Neuronal stem cell (in vitro differentiated cells): ENCODE measurements at regions not wholly inside any gene's neighbourhood (a gene's known extent, or its start where the extent isn't known, plus 50 kb on each side); places are given as distances from the start of the nearest gene placed in this dataset.

Experiments used
- DNase-seq: peaks from one replicate; pipeline ENCODE4 v3.0.0-alpha.2; 2013; ENCODE audit warnings: low spot score
- H2AFZ ChIP-seq: one replicate; pipeline ENCODE4 v1.6.1; 2013; ENCODE audit warnings: mild to moderate bottlenecking, low read length, inconsistent platforms
- H2AK5ac ChIP-seq: 2 replicates; pipeline ENCODE4 v1.6.1; 2013; ENCODE audit warnings: low read depth, mild to moderate bottlenecking, inconsistent platforms, low read length, moderate library complexity, mixed read lengths
- H2BK120ac ChIP-seq: 2 replicates; pipeline ENCODE4 v1.6.1; 2013; ENCODE audit warnings: low read depth, mild to moderate bottlenecking, inconsistent platforms, low read length, moderate library complexity, mixed read lengths
- H2BK12ac ChIP-seq: one replicate; pipeline ENCODE4 v1.6.1; 2013; ENCODE audit warnings: low read length, inconsistent platforms
- H2BK15ac ChIP-seq: 2 replicates; pipeline ENCODE4 v1.6.1; 2013; ENCODE audit warnings: mild to moderate bottlenecking, low read length, inconsistent platforms, mixed read lengths
- H2BK5ac ChIP-seq: one replicate; pipeline ENCODE4 v1.6.1; 2013; ENCODE audit warnings: inconsistent platforms, mild to moderate bottlenecking, low read length, moderate library complexity
- H3K14ac ChIP-seq: one replicate; pipeline ENCODE4 v1.6.1; 2013; ENCODE audit warnings: low read length, inconsistent platforms
- H3K18ac ChIP-seq: 2 replicates; pipeline ENCODE4 v1.6.1; 2013; ENCODE audit warnings: low read length, inconsistent platforms
- H3K23ac ChIP-seq: 2 replicates; pipeline ENCODE4 v1.6.1; 2013; ENCODE audit warnings: low read depth, mild to moderate bottlenecking, mixed read lengths, low read length, inconsistent platforms; ENCODE audit not compliant: poor library complexity
- H3K27ac ChIP-seq: replicated peaks from 3 replicates; pipeline ENCODE4 v1.5.1; 2013; ENCODE audit warnings: low read length, inconsistent platforms
- H3K27me3 ChIP-seq, 3 experiments: 2 replicates each; pipeline ENCODE4 v1.6.1; 2013; ENCODE audit warnings: low read length in 3 of 3, mild to moderate bottlenecking in 2 of 3, inconsistent platforms in 1 of 3, low read depth in 1 of 3, mixed read lengths in 1 of 3, moderate library complexity in 1 of 3; ENCODE audit not compliant: control insufficient read depth in 3 of 3, insufficient read depth in 3 of 3
- H3K36me3 ChIP-seq, 2 donors: replicated peaks in 1 of 2; 2 replicates each; pipeline ENCODE4 v1.6.1; 2013; ENCODE audit warnings: low read length in 2 of 2; ENCODE audit not compliant: control insufficient read depth in 2 of 2, insufficient read depth in 2 of 2
- H3K4ac ChIP-seq: 2 replicates; pipeline ENCODE4 v1.6.1; 2013; ENCODE audit warnings: inconsistent platforms, mild to moderate bottlenecking, low read length, moderate library complexity
- H3K4me1 ChIP-seq, 2 donors: 1 replicate in 1 of 2; 2 replicates in 1 of 2; pipeline ENCODE4 v1.6.1; 2013; ENCODE audit warnings: low read length in 2 of 2, low read depth in 1 of 2; ENCODE audit not compliant: control insufficient read depth in 2 of 2, insufficient read depth in 1 of 2
- H3K4me2 ChIP-seq: one replicate; pipeline ENCODE4 v1.6.1; 2013; ENCODE audit warnings: mild to moderate bottlenecking, low read length, inconsistent platforms; ENCODE audit not compliant: insufficient read depth, poor library complexity, severe bottlenecking
- H3K4me3 ChIP-seq, 2 donors: 2 replicates each; pipeline ENCODE4 v1.5.1; 2013; ENCODE audit warnings: low read length in 2 of 2, mild to moderate bottlenecking in 2 of 2, inconsistent platforms in 1 of 2, moderate library complexity in 1 of 2
- H3K79me1 ChIP-seq: one replicate; pipeline ENCODE4 v1.6.1; 2013; ENCODE audit warnings: low read depth, mild to moderate bottlenecking, inconsistent platforms, low read length, moderate library complexity
- H3K9ac ChIP-seq: one replicate; pipeline ENCODE4 v1.6.1; 2013; ENCODE audit warnings: mild to moderate bottlenecking, low read depth, low read length, inconsistent platforms; ENCODE audit not compliant: poor library complexity
- H3K9me3 ChIP-seq, 2 donors: replicated peaks in 1 of 2; 2 replicates each; pipeline versions ENCODE3 to v1.6.1; 2013; ENCODE audit warnings: low read length in 2 of 2, mild to moderate bottlenecking in 2 of 2, inconsistent platforms in 1 of 2, low read depth in 1 of 2, mixed read lengths in 1 of 2, moderate library complexity in 1 of 2; ENCODE audit not compliant: control insufficient read depth in 2 of 2, insufficient read depth in 1 of 2
- H4K8ac ChIP-seq: one replicate; pipeline ENCODE4 v1.6.1; 2013; ENCODE audit warnings: low read depth, mild to moderate bottlenecking, inconsistent platforms, low read length, moderate library complexity
- H4K91ac ChIP-seq: one replicate; pipeline ENCODE4 v1.6.1; 2013; ENCODE audit warnings: low read length, low read depth, mild to moderate bottlenecking, inconsistent platforms; ENCODE audit not compliant: poor library complexity
- WGBS, 2 donors: extraction: QIAGEN DNeasy Blood & Tissue Kit; methylation state at CpG; one replicate each; pipeline ENCODE4 v1.1.7; 2013; ENCODE audit warnings: missing lambda C conversion rate in 2 of 2, mixed read lengths in 1 of 2; ENCODE audit not compliant: insufficient read length in 2 of 2, insufficient replicate concordance in 1 of 2; ENCODE audit errors: extremely low coverage in 2 of 2; 5-methylcytosine and 5-hydroxymethylcytosine counted together

GRCh38 chr6:48553467-48554189 is 442.6 kb upstream of the PTCHD4 start:
- Histone ChIP-seq H3K4me2 (no peak overlapping the region), H3K36me3 (no peaks in the 10 kb centered on the region), H2BK15ac (no peak overlapping the region), H3K14ac (no peak overlapping the region), H2BK120ac (no peak overlapping the region), H2BK5ac (no peak overlapping the region), H3K4ac (no peak overlapping the region), H3K27me3 (no peaks in the 10 kb centered on the region), H3K23ac (no peak overlapping the region), H3K4me1 (no peaks in the 10 kb centered on the region), H3K9ac (no peak overlapping the region), H2AK5ac (no peak overlapping the region), H2BK12ac (no peak overlapping the region), H4K8ac (no peak overlapping the region), H2AFZ (no peak overlapping the region), H4K91ac (no peak overlapping the region), H3K27ac (no peak overlapping the region), H3K4me3 (no peak overlapping the region), H3K18ac (no peak overlapping the region), H3K9me3 (no peaks in the 10 kb centered on the region), H3K79me1 (no peaks in the 10 kb centered on the region)
- no CpG with 5 or more reads among the region's 1 CpG for WGBS, 2 donors
- DNase-seq = no peak

- H3K36me3 ChIP-seq = no peaks in the 10 kb centered on the region
- no peak overlapping the region for H4K8ac ChIP-seq
- H3K4ac ChIP-seq = no peak overlapping the region
- no peaks in the 10 kb centered on the region for H3K27me3 ChIP-seq
- no peaks in the 10 kb centered on the region for H3K4me1 ChIP-seq
- H3K18ac ChIP-seq = no peak overlapping the region
- H3K27ac ChIP-seq = no peak overlapping the region
- H3K23ac ChIP-seq = no peak overlapping the region
- H2BK12ac ChIP-seq = no peak overlapping the region
- no peak overlapping the region for H2AFZ ChIP-seq
- H3K9me3 ChIP-seq = no peaks in the 10 kb centered on the region
- no peak for DNase-seq
- no peak overlapping the region for H2BK15ac ChIP-seq
- H4K91ac ChIP-seq = no peak overlapping the region
- H2BK5ac ChIP-seq = no peak overlapping the region
- no peak overlapping the region for H3K4me3 ChIP-seq
- H2AK5ac ChIP-seq = no peak overlapping the region
- H3K9ac ChIP-seq = no peak overlapping the region
- H3K4me2 ChIP-seq = no peak overlapping the region
- H3K79me1 ChIP-seq = no peaks in the 10 kb centered on the region
- H2BK120ac ChIP-seq = no peak overlapping the region
- H3K14ac ChIP-seq = no peak overlapping the region
- no CpG with 5 or more reads among the region's 2 CpGs for WGBS, 2 donors
Observed at GRCh38 chr6:48552905-48553304, 441.9 kb upstream of the PTCHD4 start.

GRCh38 chr6:48550603-48551002 is 439.6 kb upstream of the PTCHD4 start:
- Histone ChIP-seq H3K4me3 (no peak overlapping the region), H3K9me3 (no peaks in the 10 kb centered on the region), H2BK120ac (no peak overlapping the region), H2AK5ac (no peak overlapping the region), H3K27ac (no peak overlapping the region), H3K4ac (no peak overlapping the region), H3K27me3 (no peaks in the 10 kb centered on the region), H3K23ac (no peak overlapping the region), H3K4me1 (no peaks in the 10 kb centered on the region), H2BK5ac (no peak overlapping the region), H3K9ac (no peak overlapping the region), H3K18ac (no peak overlapping the region), H3K36me3 (no peaks in the 10 kb centered on the region), H4K91ac (no peak overlapping the region), H3K4me2 (no peak overlapping the region), H2BK15ac (no peak overlapping the region), H2AFZ (no peak overlapping the region), H3K79me1 (no peaks in the 10 kb centered on the region), H4K8ac (no peak overlapping the region), H2BK12ac (no peak overlapping the region), H3K14ac (no peak overlapping the region)
- DNase-seq = no peak
- WGBS, 2 donors = no CpG with 5 or more reads among the region's 3 CpGs

DNA sequence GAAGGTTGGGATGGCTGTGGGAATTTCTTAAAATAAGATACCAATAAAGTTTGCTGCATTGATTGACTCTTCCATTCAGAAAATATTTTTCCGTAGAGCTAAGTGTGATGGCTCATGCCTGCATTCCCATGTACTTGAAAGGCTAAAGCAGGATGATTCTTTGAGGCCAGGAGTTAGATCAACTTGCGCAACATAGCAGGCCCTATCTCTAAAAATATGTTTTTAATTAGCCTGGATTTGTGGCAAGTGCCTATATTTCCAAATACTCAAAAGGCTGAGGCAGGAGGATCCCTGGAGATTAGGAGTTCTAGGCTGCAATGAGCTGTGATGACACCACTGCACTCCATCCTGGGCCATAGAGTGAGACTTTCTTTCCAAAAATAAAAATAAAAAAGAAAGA is 431.2 kb upstream of the PTCHD4 start:
- no peak overlapping the region for H2AFZ ChIP-seq
- no peak overlapping the region for H2BK15ac ChIP-seq
- H3K79me1 ChIP-seq = no peaks in the 10 kb centered on the region
- no peak overlapping the region for H3K4me2 ChIP-seq
- no peak overlapping the region for H3K27ac ChIP-seq
- no peak overlapping the region for H3K18ac ChIP-seq
- H3K4me3 ChIP-seq = no peak overlapping the region
- no peak overlapping the region for H2BK120ac ChIP-seq
- WGBS, 2 donors = no CpG with 5 or more reads among the region's 2 CpGs
- H2BK12ac ChIP-seq = no peak overlapping the region
- no peak overlapping the region for H2BK5ac ChIP-seq
- H4K91ac ChIP-seq = no peak overlapping the region
- H3K27me3 ChIP-seq = no peaks in the 10 kb centered on the region
- no peak for DNase-seq
- H3K14ac ChIP-seq = no peak overlapping the region
- H3K23ac ChIP-seq = no peak overlapping the region
- H4K8ac ChIP-seq = no peak overlapping the region
- no peaks in the 10 kb centered on the region for H3K36me3 ChIP-seq
- H3K4me1 ChIP-seq = no peaks in the 10 kb centered on the region
- no peak overlapping the region for H3K9ac ChIP-seq
- no peaks in the 10 kb centered on the region for H3K9me3 ChIP-seq
- no peak overlapping the region for H2AK5ac ChIP-seq
- H3K4ac ChIP-seq = no peak overlapping the region
